Pulmonary artery endothelial cell (primary cell): ENCODE measurements at regions not wholly inside any gene's neighbourhood (a gene's known extent, or its start where the extent isn't known, plus 50 kb on each side); places are given as distances from the start of the nearest gene placed in this dataset.
"Not testable (repeated sequence)": the region's sequence is repeated elsewhere in the genome, so short reads cannot be mapped to it uniquely, and the experiment has no call there.

Experiments used
- DNase-seq: peaks from one replicate; pipeline ENCODE4 v3.0.0-alpha.2; 2011; ENCODE audit warnings: low read depth, low spot score

DNA sequence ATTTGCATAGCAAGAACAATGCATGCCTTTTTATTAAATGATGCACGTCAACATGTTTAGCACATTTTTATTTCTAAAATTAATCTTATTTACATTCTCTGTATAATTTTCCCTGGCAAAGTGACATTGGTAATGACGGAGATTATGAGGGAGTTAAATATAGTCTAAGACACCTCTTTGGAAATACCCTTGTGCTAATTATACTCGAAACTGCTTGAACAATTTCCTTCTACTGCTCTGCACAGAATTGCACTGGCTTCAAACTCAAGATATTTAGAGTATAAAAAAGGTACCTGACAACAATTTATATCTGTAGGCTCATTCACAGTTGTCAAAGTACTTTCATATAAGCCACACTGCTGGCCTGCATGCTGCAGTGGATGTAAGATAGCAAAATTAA lies 602.7 kb downstream of the NXPH1 start:
- DNase-seq, result no peak

DNA sequence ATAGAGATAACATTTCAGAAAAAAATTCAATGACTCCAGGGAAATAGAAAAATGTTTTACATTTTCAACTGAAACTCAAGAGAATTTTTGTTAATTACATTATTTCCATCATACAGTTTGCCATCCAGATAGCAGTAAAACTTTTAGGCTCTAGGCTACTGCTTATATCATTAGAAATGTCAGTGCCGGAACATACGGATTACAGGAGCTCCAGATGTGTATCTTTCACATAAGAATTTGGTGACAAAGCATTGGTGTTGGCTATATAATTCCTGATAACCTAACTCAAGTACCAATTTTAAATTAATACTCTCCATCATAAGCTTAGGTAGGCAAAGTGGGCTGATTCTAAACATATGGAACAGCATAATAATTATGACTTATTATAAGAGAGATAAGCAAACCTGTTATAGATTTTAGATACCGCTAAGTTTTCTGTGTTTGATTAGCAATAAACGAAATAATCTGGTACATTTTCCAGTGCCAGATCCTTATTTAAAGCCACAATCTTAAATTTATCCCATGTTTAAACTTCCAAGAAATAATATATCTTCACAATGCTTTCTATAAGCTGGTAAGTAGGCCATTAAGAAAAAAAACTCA lies 637.9 kb downstream of the NXPH1 start:
- no peak for DNase-seq

DNA sequence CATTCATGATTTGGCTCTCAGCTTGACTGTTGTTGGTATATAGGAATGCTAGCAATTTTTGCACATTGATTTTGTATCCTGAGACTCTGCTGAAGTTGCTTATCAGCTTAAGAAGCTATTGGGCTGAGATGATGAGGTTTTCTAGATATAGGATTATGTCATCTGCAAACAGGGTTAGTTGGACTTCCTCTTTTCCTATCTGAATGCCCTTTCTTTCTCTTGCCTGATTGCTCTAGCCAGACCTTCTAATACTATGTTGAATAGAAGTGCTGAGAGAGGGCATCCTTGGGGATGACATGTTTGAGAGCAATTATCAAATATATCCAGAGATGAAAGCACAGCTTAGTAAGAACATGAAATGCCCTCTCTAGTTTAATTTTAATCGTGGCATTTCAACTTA lies 642.4 kb downstream of the NXPH1 start:
- not testable (repeated sequence) for DNase-seq

DNA sequence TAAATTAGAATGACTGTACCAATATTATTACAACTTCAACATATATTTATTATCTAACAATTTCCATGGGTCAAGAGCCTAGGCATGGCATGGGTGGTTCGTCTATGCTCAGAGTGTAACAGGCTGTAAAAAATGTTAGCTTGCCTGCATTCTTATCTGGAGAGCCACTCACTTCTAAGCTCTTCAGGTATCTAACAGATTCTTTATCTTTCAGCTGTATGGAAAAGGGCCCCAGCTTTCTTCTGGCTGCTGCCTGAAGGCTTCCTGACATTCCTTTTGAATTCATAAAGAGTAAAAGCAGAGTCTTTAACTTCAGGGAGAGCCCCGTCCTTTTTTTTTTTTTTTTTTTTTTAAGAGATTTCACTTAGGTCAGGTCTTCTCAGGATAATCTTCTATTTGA lies 648.8 kb downstream of the NXPH1 start:
- no peak for DNase-seq

DNA sequence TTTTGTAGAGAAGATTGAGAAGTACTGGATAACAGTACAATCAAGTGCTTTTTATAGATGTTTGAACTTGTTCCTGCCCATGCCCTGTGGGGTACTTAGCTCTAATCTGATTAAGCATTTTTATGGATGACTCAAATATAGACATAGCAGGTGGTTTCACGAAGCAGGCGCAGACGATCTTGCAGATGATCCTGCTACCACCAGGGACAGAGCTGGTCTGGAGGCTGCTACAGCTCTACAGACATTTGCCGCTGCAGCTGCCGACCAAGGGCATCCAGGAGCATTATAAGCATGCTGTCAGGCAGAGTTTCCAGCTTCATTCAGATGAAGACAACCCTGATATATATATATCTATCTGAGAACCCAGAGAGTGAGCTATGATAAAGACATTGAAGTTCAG lies 650.4 kb downstream of the NXPH1 start:
- no peak for DNase-seq

DNA sequence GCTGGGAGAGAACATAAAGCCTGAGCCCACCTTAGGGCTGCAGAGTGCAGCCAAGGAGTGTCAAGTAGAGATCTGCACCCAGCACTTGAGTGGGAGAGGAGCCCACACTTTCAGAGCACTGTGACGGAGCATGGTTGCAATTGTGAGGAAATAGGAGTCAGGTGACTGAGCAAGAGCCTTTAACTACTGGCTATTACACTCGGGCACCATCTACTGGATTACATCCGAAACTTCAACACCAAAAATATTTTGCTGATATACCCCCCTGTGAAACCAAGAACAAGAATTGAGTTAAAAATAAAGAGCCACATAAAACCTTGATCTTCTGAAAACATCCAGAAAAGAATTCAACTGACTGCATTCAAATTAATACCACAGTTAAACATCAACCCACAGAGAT lies 657.9 kb downstream of the NXPH1 start:
- no peak for DNase-seq

DNA sequence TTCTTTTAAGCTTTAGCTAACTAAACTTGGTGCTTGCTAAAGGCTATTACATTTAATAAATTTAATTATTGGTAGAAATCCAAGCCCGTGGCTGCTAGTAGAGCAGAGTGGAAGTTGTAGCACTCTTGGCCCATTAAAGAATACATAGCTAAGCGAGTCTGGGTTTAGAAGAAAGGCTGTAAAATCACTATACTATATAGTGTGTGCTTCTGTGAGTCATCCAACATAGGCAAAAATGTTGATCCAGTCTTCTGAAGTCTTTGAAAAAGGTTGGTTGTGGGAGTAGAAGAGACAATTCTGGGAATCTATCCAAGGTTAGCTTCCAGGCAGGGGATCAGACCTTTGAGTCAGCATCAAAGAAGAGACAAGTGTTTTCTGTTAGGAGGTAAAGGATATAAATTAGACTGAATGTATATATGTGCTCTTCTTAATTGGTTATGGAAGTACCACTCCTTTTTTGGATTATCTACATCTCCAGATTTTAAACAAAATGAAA lies 664.2 kb downstream of the NXPH1 start:
- no peak for DNase-seq

DNA sequence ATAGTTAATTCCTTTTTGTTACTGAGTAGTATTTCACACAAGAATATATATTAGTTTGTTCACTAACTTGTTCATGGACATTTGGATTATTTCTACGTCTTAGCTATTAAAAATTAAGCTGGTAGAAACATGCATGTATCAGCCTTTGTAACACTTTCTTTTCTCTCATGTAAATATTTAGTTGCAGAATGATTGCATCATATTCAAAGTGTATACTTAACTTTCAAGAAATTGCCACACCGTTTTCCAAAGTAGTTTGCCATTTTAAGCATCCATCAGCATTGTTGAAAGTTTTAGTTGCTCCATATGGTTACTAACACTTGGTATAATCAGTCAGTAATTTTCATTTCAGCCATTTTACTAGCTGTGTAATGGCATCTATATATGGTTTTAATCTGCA lies 666.9 kb downstream of the NXPH1 start:
- no peak for DNase-seq

DNA sequence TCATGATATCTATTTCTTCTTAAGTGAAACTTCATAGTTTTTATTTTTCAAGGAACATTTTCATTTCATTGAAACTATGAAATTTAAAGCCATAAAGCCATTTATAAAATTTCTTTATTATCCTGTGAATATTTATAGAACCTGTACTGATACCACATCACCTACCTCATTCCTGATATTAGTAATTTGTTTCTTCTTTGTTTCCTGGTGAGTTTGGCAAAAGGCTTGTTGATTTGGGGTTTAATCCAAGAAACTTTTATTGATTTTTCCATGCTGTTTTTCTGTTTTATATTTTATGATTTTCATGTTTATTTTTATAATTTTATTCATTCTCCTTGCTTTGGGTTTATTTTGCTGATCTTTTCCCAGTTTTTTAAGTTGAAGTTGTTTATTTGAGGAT lies 669.4 kb downstream of the NXPH1 start:
- DNase-seq, result no peak

DNA sequence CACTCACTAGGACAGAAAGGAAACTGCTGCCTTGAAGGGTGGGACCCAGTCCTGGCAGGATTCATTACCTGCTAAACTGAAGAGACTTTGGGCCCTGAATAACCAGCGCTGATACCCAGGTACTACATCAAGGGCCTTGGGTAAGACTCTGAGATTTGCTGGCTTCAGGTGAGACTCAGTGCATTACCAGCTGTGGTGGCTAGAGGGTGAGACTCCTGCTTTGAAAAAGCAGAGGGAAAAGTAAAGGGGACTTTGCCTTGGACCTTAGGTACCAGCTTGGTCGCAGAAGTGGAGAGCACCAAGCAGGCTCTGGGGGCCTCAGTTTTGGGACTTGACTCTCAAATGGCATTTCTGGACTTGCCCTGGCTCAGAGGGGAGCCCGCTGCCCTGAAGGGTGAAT lies 673.3 kb downstream of the NXPH1 start:
- DNase-seq, result no peak

DNA sequence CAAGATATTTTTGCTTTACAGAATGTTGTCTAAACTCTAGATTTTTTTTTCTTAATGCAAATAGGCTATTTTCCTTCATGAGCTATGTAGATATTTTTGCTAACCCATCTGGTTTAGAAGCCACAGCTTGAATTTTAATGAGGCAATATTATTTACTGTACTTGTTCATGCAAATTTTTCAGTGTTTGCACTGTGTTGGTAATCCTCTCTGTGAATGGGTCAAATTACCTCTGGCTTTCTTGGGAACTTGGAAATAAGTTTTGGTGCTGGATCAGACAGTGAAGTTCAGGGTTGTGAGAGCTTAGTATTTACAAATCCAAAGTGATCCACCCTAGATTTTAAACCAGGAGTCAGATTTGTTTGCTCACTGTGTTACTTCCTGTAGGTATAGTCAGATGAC lies 686.9 kb downstream of the NXPH1 start:
- no peak for DNase-seq

DNA sequence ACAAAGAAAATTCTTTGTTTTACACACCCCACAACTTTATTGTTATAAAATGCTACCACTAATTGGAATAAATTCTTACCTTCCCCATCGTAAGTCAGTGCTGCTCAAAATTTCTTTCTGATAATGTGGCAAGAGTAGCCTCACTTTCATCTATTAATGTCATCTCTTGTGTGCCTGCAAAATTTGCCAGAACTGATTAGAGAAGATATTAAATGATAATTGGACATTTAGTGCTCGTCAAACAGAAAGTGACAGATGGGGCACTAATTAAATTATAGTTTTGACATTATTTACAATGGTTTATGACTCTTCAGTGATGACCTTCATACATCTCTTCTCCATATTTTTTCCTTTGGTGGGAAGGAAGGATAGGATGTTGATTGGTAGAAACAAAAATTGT lies 690.9 kb downstream of the NXPH1 start:
- DNase-seq, result no peak

DNA sequence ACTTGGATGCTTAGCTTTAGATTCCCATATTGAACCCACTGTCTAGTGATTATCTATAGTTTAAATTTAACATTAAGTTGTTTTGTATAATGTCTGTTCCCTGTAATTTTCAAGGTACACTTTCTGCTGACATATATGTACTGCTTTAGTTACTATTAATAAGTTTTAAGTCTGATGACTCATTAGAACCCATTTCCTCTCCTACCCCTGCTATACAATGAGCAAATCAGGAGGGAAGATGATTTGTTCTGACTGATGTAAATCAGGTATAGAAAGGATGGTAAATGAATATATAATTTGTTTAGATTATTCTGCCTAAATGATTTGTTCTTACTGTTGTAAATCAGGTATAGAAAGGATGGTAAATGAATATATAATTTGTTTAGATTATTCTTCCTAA lies 691.8 kb downstream of the NXPH1 start:
- no peak for DNase-seq

DNA sequence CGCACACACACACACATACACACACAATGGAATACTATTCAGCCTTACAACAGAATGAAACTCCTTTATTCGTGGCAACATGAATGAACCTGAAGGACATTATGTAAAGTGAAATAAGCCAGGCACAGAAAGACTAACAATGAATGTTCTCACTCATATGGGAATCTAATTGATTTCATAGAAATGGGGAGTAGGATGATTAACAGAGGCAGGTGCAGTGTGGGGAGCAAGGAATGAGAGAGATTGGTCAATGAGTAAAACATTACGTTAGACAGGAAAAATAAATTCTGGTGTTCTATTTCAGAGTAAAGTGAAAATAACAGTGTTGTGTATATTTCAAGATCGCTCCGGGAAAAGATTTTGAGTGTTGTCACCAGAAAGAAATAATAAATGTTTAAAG lies 694.5 kb downstream of the NXPH1 start:
- DNase-seq, result no peak

DNA sequence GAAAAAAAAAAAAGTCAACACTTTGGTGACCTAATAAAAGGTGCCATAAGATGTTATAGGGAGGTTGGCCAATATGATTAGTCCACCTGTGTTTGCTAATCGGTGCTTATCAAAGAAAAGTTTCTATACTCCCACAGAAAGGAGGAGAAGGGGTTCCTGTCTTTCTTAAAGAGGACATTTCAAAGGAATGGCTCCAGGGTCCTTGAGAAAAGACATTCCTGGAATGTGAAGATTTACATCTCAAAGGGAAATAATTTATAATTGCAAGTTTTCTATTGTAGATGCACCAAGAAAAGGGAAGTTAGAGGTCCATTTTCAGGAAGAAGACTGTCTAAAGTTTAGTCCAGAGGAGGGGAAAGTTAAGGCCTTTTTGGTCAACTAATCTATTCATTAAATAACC lies 715.3 kb downstream of the NXPH1 start:
- DNase-seq, result no peak

DNA sequence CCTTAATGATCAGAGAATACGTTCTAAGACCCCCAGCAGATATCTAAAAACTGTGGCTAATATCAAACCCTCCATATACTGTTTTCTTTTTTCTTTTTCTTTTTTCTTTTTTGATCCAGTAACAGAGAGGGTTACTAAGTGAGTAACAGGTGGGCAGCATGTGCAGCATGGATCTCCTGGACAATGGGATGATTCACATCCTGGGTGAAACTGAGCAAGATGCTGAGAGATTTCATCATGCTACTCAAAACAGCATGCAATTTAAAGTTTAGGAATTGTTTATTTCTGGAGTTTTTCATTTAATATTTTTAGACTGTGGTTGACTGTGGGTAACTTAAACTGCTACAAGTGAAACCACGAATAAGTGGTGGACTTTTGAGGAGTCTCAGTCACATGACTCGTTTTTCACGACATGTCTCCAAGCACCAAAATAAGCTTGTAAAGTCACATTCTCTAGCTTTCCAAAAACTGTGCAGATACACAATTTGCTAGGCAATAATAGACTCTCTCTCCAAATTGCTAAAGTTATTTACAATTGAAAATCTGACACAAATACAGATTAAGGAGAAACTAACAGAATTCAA lies 716.2 kb downstream of the NXPH1 start:
- DNase-seq, result no peak

DNA sequence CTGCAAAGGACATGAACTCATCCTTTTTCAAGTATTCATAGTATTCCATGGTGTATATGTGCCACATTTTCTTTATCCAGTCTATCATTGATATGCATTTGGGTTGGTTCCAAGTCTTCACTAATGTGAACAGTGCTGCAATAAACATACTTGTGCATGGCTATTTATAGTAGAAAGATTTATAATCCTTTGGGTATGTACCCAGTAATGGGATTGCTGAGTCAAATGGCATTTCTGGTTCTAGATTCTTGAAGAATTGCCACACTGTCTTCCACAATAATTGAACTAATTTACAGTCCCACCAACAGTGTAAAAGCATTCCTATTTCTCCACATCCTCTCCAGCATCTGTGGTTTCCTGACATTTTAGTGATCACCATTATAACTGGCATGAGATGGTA lies 730.3 kb downstream of the NXPH1 start:
- DNase-seq, result not testable (repeated sequence)

DNA sequence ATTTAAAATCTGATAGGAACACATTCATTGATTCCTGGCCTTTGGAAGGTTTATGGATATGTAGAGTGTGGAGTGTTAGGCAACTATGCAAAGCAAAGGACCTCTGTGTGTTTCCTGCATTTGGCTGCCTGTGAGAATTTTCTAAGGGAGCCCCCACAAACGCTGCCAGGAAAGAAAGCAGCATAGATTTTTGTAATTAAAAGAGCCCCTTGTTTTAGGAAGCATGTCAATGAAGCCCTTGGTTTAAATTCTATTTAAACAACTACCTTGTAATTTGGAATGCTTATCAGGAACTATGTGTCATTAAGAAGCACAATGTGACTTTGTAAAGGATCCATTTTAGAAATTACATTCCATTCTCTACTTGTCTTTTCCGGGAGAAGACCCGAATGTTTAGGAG lies 742.5 kb downstream of the NXPH1 start:
- no peak for DNase-seq

DNA sequence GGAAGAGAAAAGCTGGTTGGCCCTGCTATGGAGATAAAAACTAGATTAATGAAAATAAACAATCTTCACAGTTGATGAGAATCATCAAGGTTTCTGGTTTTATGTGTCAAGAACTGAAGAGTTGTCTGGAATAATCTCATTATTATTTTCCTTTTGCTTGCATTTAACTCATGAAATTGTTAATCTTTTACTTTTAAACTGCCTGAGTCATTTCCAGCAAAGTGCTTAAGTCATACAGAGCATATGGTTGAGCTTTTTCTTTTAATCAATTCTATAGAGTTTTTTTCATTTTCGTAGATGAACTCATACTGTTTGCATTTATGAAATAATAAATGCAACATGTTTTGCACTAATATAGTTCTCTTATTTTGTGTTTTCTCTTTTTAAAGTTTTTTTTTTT lies 747.9 kb downstream of the NXPH1 start:
- DNase-seq, result no peak

DNA sequence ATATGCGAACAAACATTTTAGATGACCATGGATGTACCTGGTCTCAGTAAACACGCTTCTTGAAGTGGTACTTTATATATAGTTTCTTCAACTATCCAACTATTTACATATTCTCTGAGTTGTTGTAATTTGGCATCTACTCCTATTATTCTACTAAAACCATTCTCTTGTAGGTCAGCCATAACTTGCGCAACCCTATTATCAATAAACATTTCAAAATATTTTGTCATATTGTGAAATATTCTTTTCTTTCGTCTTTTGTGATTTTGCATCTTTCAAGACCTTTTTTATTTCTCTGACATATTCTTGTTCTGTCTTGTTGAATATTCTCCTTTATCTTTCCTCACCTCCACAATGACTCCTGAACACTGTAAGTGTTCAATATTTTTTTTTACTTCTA lies 753.3 kb downstream of the NXPH1 start:
- no peak for DNase-seq

DNA sequence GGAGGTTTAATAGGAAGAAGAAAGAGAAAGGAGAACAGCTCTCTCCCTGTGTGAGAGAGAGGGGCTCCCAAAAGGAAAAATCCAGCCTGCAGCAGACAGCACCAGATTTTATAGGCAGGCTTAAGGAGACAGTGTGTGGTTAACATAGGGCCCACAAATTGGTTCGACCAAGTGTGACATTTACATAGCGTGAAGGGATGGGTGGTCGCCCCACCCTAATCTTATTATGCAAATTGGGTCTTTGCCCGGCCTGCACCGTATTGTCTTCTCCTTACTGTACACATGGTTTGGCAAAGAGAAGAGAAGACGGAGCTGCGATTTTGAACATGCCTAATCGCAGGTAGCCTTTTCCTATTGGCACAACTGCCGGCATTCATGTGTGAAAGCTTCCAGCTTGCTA lies 756.3 kb downstream of the NXPH1 start:
- DNase-seq, result no peak

DNA sequence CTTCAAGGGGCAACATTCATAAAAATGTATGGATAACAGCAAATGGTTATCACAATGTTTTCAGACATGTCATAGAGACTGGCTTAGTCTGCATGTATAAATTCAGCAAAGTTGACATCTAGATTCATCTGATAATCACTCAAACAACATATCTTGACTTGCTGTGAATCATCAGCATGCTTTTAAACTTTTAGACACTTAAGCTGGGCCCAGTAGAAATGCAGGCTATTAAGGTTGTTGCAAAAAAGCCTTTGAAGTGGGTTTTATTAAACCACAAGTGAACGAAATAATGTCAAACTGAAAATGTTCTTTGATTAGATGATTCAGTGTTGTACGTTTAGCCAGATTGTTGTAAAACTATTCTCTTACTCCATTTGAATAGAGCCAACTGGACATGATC lies 759.6 kb downstream of the NXPH1 start:
- DNase-seq, result no peak

DNA sequence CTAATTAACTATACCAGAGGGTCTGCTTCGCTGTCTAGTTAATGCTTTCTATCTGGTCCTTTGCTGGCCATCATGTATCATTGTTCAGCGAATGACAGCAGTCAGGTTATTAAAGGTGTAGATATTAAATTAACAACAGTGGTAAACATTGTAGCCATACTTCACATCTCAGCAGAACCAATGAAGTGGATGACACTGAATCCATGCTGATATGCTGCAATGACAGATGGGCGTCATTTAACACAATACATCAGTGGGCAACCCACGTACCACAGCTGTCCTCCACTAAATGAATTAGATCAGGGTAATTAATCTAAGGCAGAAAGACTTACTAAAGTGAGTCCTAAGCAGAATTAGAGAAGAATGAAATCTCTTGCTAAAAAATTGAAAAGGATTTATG lies 767.2 kb downstream of the NXPH1 start:
- no peak for DNase-seq

DNA sequence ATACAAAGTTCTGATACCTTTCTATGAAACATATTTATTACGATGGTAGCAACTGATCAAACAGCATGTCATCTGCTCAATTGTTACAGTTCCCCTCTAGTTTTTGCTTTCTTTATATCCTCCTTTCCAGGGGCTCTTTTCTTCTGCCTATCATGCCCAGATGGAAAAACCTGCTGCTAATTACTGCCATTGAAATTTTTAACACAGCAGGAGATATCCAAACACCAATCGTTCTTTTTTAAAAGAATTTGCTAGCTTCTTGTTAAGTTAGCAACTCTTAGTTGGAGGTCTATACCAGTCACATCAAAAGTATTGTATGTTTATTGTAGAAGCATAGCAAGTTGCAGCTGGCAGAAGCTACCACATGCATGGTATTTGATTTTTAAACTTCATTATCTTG lies 768.5 kb downstream of the NXPH1 start:
- no peak for DNase-seq
